OCI-LY7 (cell line): ENCODE measurements at regions not wholly inside any gene's neighbourhood (a gene's known extent, or its start where the extent isn't known, plus 50 kb on each side); places are given as distances from the start of the nearest gene placed in this dataset.

Experiments
- BruUV-seq: library from RNA; stranded (reverse); fragments of 400-500 nt; replicated peaks from 2 replicates; lab custom pipeline; 2021; lab: Mats Ljungman, UMichigan
- CTCF ChIA-PET: fragments of 300-600 bp; sonication (Branson Sonifier 250); formaldehyde crosslinking; loops from one replicate; lab custom pipeline; 2022; ENCODE audit warnings: antibody characterized with exemption; ENCODE audit not compliant: unreplicated experiment; lab: Charles Lee
- POLR2A ChIA-PET: fragments of 300-600 bp; sonication (Branson Sonifier 250); formaldehyde crosslinking; loops from one replicate; lab custom pipeline; 2022; ENCODE audit warnings: antibody characterized with exemption; lab: Charles Lee
- DNase-seq: peaks from one replicate; pipeline ENCODE4 v3.0.0-alpha.2; 2015; ENCODE audit warnings: low spot score
- H2AFZ ChIP-seq: fragments of 200-600 bp; sonication (generic), shearing (Covaris generic); 2 replicates; pipeline ENCODE4 v1.6.1; 2014; ENCODE audit warnings: mild to moderate bottlenecking, antibody characterized with exemption, low read length, moderate library complexity
- H3K27ac ChIP-seq: fragments of 200-600 bp; sonication (generic); 2 replicates; pipeline ENCODE4 v1.5.1; 2014; ENCODE audit warnings: mixed run types, low read depth, mild to moderate bottlenecking, moderate library complexity, low read length, inconsistent platforms; ENCODE audit not compliant: poor library complexity, severe bottlenecking
- H3K36me3 ChIP-seq: fragments of 200-600 bp; sonication (generic); 2 replicates; pipeline ENCODE4 v1.6.1; 2014; ENCODE audit warnings: mild to moderate bottlenecking, antibody characterized with exemption, low read length, moderate library complexity, mixed read lengths; ENCODE audit not compliant: insufficient read depth
- H3K4me1 ChIP-seq: fragments of 200-600 bp; sonication (generic); 2 replicates; pipeline ENCODE4 v1.5.1; 2014; ENCODE audit warnings: mild to moderate bottlenecking, low read length; ENCODE audit not compliant: insufficient read depth, poor library complexity, severe bottlenecking
- H3K4me2 ChIP-seq: fragments of 200-600 bp; sonication (generic); 2 replicates; pipeline ENCODE4 v1.6.1; 2014; ENCODE audit warnings: mild to moderate bottlenecking, low read length
- H3K4me3 ChIP-seq: fragments of 200-600 bp; sonication (generic); 2 replicates; pipeline ENCODE4 v1.5.1; 2014; ENCODE audit warnings: mild to moderate bottlenecking, low read depth, low read length; ENCODE audit not compliant: poor library complexity, severe bottlenecking
- H3K79me2 ChIP-seq: fragments of 200-600 bp; sonication (generic); 2 replicates; pipeline ENCODE4 v1.6.1; 2016; ENCODE audit warnings: low read depth, mild to moderate bottlenecking, low read length, moderate library complexity, mixed read lengths; ENCODE audit not compliant: insufficient read depth
- H3K9me2 ChIP-seq: fragments of 200-600 bp; sonication (generic); 2 replicates; pipeline ENCODE4 v1.6.1; 2016; ENCODE audit warnings: mild to moderate bottlenecking, low read length, mixed read lengths; ENCODE audit not compliant: insufficient read depth
- H3K9me3 ChIP-seq: fragments of 200-600 bp; sonication (generic); 2 replicates; pipeline ENCODE4 v1.6.1; 2014; ENCODE audit warnings: mild to moderate bottlenecking, mixed run types, low read length, mixed read lengths
- H4K20me1 ChIP-seq: fragments of 200-600 bp; sonication (generic); 2 replicates; pipeline ENCODE4 v1.6.1; 2014; ENCODE audit warnings: mild to moderate bottlenecking, antibody characterized with exemption, low read length, moderate library complexity, mixed read lengths; ENCODE audit not compliant: insufficient read depth
- EZH2phosphoT487 ChIP-seq: fragments of 200-600 bp; sonication (generic); IDR thresholded peaks from 2 replicates; pipeline ENCODE4 v1.6.1; 2018; ENCODE audit warnings: low read depth, borderline replicate concordance, mild to moderate bottlenecking, mixed run types, antibody characterized with exemption, low read length, moderate library complexity, mixed read lengths
- intact Hi-C: fragments of 100-400 bp; cut with micrococcal nuclease; formaldehyde crosslinking; loops from one replicate; pipeline ENCODE4 v1.10.0; 2022; ENCODE audit not compliant: unreplicated experiment
- TF ChIP-seq, protein P1 (sequence below): fragments of 200-600 bp; sonication (generic); conservative IDR thresholded peaks from 2 replicates; pipeline ENCODE4 v1.5.1; 2014; ENCODE audit warnings: mild to moderate bottlenecking, antibody characterized with exemption, low read length, moderate library complexity, mixed read lengths

DNA sequence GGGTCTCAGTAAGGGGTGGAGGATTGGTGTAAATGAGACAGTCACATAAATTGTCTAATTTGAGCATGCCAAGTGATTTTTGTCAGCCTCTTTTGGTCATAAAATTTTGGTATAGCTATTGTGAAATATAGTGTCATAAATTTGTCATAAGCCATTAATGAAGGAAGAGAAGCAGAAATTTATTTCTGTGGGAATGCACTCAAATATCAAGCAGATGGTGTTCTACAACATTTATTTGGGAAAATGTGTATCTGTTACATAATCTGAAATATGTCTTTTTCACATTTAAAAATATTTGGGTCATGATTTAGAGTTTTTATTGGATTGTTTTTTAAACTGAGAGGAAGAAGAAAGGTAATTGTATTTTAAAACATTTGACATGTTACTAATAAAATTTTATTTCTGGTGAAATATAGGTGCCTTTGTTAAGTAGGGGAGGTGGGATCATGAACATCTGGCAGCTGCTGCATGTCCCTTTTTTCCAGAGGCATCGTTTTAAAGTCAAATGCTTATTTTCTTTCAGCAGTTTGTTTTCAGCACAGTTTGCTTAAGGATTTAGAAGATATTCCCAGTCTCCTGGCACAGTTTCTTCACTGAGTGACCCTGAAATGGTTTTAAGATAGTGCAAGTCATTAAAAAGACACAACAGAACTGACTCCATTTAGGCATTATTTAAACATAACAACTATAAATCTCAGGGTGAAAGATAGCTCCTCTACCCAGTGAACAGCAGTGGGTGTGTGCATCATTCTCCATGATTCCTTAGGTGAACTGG lies 371.7 kb downstream of the SNAPC1 start:
- H3K4me1 ChIP-seq: no peaks in the 10 kb centered on the region
- no peaks in the 10 kb centered on the region for H3K36me3 ChIP-seq
- no peak overlapping the region for H3K4me3 ChIP-seq
- no peaks in the 10 kb centered on the region for H3K79me2 ChIP-seq
- no peaks in the 10 kb centered on the region for H3K9me2 ChIP-seq
- intact Hi-C loops: no loop called here
- no peak for DNase-seq
- ChIA-PET POLR2A (interaction anchor here (0.7 to 1.0 kb wide), 2 partner anchors 144 to 213 kb away, joined by 3 read pairs; no protein-coding TSS in a partner anchor), CTCF (no interaction called here)
- no peaks in the 10 kb centered on the region for H3K9me3 ChIP-seq
- BruUV-seq: no TSS peak
- no peak overlapping the region for H3K27ac ChIP-seq
- H3K4me2 ChIP-seq: no peak overlapping the region
- TF ChIP-seq, protein P1, sequence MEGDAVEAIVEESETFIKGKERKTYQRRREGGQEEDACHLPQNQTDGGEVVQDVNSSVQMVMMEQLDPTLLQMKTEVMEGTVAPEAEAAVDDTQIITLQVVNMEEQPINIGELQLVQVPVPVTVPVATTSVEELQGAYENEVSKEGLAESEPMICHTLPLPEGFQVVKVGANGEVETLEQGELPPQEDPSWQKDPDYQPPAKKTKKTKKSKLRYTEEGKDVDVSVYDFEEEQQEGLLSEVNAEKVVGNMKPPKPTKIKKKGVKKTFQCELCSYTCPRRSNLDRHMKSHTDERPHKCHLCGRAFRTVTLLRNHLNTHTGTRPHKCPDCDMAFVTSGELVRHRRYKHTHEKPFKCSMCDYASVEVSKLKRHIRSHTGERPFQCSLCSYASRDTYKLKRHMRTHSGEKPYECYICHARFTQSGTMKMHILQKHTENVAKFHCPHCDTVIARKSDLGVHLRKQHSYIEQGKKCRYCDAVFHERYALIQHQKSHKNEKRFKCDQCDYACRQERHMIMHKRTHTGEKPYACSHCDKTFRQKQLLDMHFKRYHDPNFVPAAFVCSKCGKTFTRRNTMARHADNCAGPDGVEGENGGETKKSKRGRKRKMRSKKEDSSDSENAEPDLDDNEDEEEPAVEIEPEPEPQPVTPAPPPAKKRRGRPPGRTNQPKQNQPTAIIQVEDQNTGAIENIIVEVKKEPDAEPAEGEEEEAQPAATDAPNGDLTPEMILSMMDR: no peak
- TF ChIP-seq EZH2phosphoT487: no peak
- no peaks in the 10 kb centered on the region for H4K20me1 ChIP-seq
- no peak overlapping the region for H2AFZ ChIP-seq

- POLR2A ChIA-PET: no interaction called here
- no peak for TF ChIP-seq EZH2phosphoT487
- TF ChIP-seq, protein P1: no peak
- CTCF ChIA-PET: no interaction called here
Measured at GRCh38 chr14:62138593-62138992, 376.4 kb downstream of the SNAPC1 start.

DNA sequence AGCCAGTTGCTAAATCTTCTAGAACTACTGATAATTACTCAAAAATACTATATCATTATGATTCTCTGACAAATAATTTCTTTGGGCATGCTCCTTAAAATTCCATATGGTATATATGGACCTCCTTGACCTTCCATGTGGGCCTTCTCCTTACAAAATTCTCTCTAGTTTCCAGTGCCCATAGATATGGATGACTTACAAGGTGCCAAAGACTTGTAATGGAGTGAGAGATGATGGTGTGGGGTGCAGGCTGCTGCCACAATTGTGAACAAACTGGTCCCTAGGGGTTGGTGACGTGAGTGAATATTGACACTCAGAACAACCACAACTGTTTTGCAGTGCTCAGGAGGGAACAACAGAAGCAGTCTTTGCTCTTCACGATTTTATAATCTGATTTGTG lies 378.9 kb downstream of the SNAPC1 start:
- H3K79me2 ChIP-seq: no peaks in the 10 kb centered on the region
- no peaks in the 10 kb centered on the region for H4K20me1 ChIP-seq
- H3K4me1 ChIP-seq: no peaks in the 10 kb centered on the region
- H3K27ac ChIP-seq: no peak overlapping the region
- no peaks in the 10 kb centered on the region for H3K9me3 ChIP-seq
- POLR2A ChIA-PET: no interaction called here
- TF ChIP-seq, protein P1: no peak
- TF ChIP-seq EZH2phosphoT487: no peak
- no peaks in the 10 kb centered on the region for H3K9me2 ChIP-seq
- BruUV-seq: no TSS peak
- intact Hi-C loops: no loop called here
- no peak for DNase-seq
- no peaks in the 10 kb centered on the region for H3K36me3 ChIP-seq
- CTCF ChIA-PET: no interaction called here
- no peak overlapping the region for H3K4me2 ChIP-seq
- no peak overlapping the region for H3K4me3 ChIP-seq
- H2AFZ ChIP-seq: no peak overlapping the region

More at GRCh38 chr14:62138593-62138992, 376.4 kb downstream of the SNAPC1 start:
- Histone ChIP-seq H3K27ac (no peak overlapping the region), H3K4me1 (no peaks in the 10 kb centered on the region), H3K79me2 (no peaks in the 10 kb centered on the region), H3K9me3 (no peaks in the 10 kb centered on the region), H3K4me3 (no peak overlapping the region), H3K9me2 (no peaks in the 10 kb centered on the region), H4K20me1 (no peaks in the 10 kb centered on the region), H3K4me2 (no peak overlapping the region), H2AFZ (no peak overlapping the region), H3K36me3 (no peaks in the 10 kb centered on the region)
- no peak for DNase-seq
- intact Hi-C loops: no loop called here
- BruUV-seq: no TSS peak
